A673 (cell line): ENCODE measurements at regions not wholly inside any gene's neighbourhood (a gene's known extent, or its start where the extent isn't known, plus 50 kb on each side); places are given as distances from the start of the nearest gene placed in this dataset.

Experiments
- EZH2 ChIP-seq: fragments of 200-600 bp; sonication (generic); IDR thresholded peaks from 2 replicates; pipeline ENCODE4 v1.6.1; 2017; ENCODE audit warnings: borderline replicate concordance, low read depth, mild to moderate bottlenecking, mixed read lengths, antibody characterized with exemption, low read length; ENCODE audit not compliant: poor library complexity, severe bottlenecking
- TF ChIP-seq, protein P1 (sequence below): fragments of 300-800, 200-600 bp; sonication (generic); conservative IDR thresholded peaks from 2 replicates; pipeline ENCODE4 v1.5.1; 2017; ENCODE audit warnings: low read depth, mild to moderate bottlenecking, antibody characterized with exemption, low read length, moderate library complexity, mixed read lengths

- TF ChIP-seq, protein P1, sequence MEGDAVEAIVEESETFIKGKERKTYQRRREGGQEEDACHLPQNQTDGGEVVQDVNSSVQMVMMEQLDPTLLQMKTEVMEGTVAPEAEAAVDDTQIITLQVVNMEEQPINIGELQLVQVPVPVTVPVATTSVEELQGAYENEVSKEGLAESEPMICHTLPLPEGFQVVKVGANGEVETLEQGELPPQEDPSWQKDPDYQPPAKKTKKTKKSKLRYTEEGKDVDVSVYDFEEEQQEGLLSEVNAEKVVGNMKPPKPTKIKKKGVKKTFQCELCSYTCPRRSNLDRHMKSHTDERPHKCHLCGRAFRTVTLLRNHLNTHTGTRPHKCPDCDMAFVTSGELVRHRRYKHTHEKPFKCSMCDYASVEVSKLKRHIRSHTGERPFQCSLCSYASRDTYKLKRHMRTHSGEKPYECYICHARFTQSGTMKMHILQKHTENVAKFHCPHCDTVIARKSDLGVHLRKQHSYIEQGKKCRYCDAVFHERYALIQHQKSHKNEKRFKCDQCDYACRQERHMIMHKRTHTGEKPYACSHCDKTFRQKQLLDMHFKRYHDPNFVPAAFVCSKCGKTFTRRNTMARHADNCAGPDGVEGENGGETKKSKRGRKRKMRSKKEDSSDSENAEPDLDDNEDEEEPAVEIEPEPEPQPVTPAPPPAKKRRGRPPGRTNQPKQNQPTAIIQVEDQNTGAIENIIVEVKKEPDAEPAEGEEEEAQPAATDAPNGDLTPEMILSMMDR = no peak
- TF ChIP-seq EZH2 = no peak
Observed at GRCh38 chr5:2048664-2049063, 165.9 kb upstream of the IRX4 start.
